Muscle layer of colon (tissue), 2 donors: ENCODE measurements at regions not wholly inside any gene's neighbourhood (a gene's known extent, or its start where the extent isn't known, plus 50 kb on each side); places are given as distances from the start of the nearest gene placed in this dataset.

Source experiments
- H3K27ac ChIP-seq: one replicate; pipeline ENCODE4 v1.7.0; 2013; ENCODE audit warnings: low read depth, mild to moderate bottlenecking, low read length, moderate library complexity
- H3K27me3 ChIP-seq, 2 donors: one replicate each; pipeline ENCODE4 v1.7.0; 2013; ENCODE audit warnings: low read length in 2 of 2, mild to moderate bottlenecking in 2 of 2; ENCODE audit not compliant: insufficient read depth in 2 of 2, control insufficient read depth in 1 of 2
- H3K36me3 ChIP-seq: one replicate; pipeline ENCODE4 v1.7.0; 2013; ENCODE audit warnings: mild to moderate bottlenecking, low read length; ENCODE audit not compliant: insufficient read depth
- H3K4me1 ChIP-seq: one replicate; pipeline ENCODE4 v1.7.0; 2013; ENCODE audit warnings: mild to moderate bottlenecking, low read length; ENCODE audit not compliant: insufficient read depth
- H3K4me3 ChIP-seq, 2 donors: one replicate each; pipeline ENCODE4 v1.7.0; 2013; ENCODE audit warnings: low read length in 2 of 2, low read depth in 1 of 2, mild to moderate bottlenecking in 1 of 2, moderate library complexity in 1 of 2
- H3K9ac ChIP-seq: one replicate; pipeline ENCODE4 v1.7.0; 2013; ENCODE audit warnings: low read length
- H3K9me3 ChIP-seq: one replicate; pipeline ENCODE4 v1.7.0; 2013; ENCODE audit warnings: mild to moderate bottlenecking, low read length
- donor health status: abdominal sarcoma.
- donor health status: Adenocarcinoma of cecum.

GRCh38 chr16:86320237-86320595 lies 190.1 kb upstream of the FOXF1 start:
- Histone ChIP-seq H3K27me3 (no peaks in the 10 kb centered on the region), H3K9me3 (no peaks in the 10 kb centered on the region), H3K36me3 (no peaks in the 10 kb centered on the region), H3K4me1 (no peaks in the 10 kb centered on the region), H3K4me3 (no peak overlapping the region), H3K9ac (no peak overlapping the region), H3K27ac (no peak overlapping the region)

GRCh38 chr16:86321491-86321890 lies 188.8 kb upstream of the FOXF1 start:
- Histone ChIP-seq H3K27ac (no peak overlapping the region), H3K4me3 (no peak overlapping the region), H3K27me3 (no peaks in the 10 kb centered on the region), H3K4me1 (no peaks in the 10 kb centered on the region), H3K9ac (no peak overlapping the region), H3K9me3 (no peaks in the 10 kb centered on the region), H3K36me3 (no peaks in the 10 kb centered on the region)

GRCh38 chr16:86322283-86322682 lies 188.0 kb upstream of the FOXF1 start:
- Histone ChIP-seq H3K4me3 (no peak overlapping the region), H3K27ac (no peak overlapping the region), H3K36me3 (no peaks in the 10 kb centered on the region), H3K9ac (no peak overlapping the region), H3K27me3 (no peaks in the 10 kb centered on the region), H3K9me3 (no peaks in the 10 kb centered on the region), H3K4me1 (no peaks in the 10 kb centered on the region)

GRCh38 chr16:86322806-86323205 lies 187.5 kb upstream of the FOXF1 start:
- H3K27ac ChIP-seq = no peak overlapping the region
- no peaks in the 10 kb centered on the region for H3K9me3 ChIP-seq
- no peaks in the 10 kb centered on the region for H3K27me3 ChIP-seq
- no peaks in the 10 kb centered on the region for H3K4me1 ChIP-seq
- H3K36me3 ChIP-seq = no peaks in the 10 kb centered on the region
- no peak overlapping the region for H3K9ac ChIP-seq
- H3K4me3 ChIP-seq = no peak overlapping the region

- no peak overlapping the region for H3K27ac ChIP-seq
- H3K9ac ChIP-seq = no peak overlapping the region
- no peaks in the 10 kb centered on the region for H3K27me3 ChIP-seq
- no peaks in the 10 kb centered on the region for H3K4me1 ChIP-seq
- H3K9me3 ChIP-seq = no peaks in the 10 kb centered on the region
- no peak overlapping the region for H3K4me3 ChIP-seq
- no peaks in the 10 kb centered on the region for H3K36me3 ChIP-seq
Measured at GRCh38 chr16:86324320-86324719, 186.0 kb upstream of the FOXF1 start.

- H3K27me3 ChIP-seq = no peaks in the 10 kb centered on the region
- H3K36me3 ChIP-seq = no peaks in the 10 kb centered on the region
- no peak overlapping the region for H3K4me3 ChIP-seq
- no peak overlapping the region for H3K9ac ChIP-seq
- no peak overlapping the region for H3K27ac ChIP-seq
- no peaks in the 10 kb centered on the region for H3K4me1 ChIP-seq
- no peaks in the 10 kb centered on the region for H3K9me3 ChIP-seq
Measured at GRCh38 chr16:86325360-86325759, 185.0 kb upstream of the FOXF1 start.

GRCh38 chr16:86325895-86326294 lies 184.4 kb upstream of the FOXF1 start:
- H3K36me3 ChIP-seq = no peaks in the 10 kb centered on the region
- no peaks in the 10 kb centered on the region for H3K9me3 ChIP-seq
- H3K9ac ChIP-seq = no peak overlapping the region
- no peaks in the 10 kb centered on the region for H3K27me3 ChIP-seq
- H3K4me3 ChIP-seq = no peak overlapping the region
- no peak overlapping the region for H3K27ac ChIP-seq
- H3K4me1 ChIP-seq = no peaks in the 10 kb centered on the region

- Histone ChIP-seq H3K27me3 (no peaks in the 10 kb centered on the region), H3K9me3 (no peaks in the 10 kb centered on the region), H3K27ac (no peak overlapping the region), H3K36me3 (no peaks in the 10 kb centered on the region), H3K9ac (no peak overlapping the region), H3K4me3 (no peak overlapping the region), H3K4me1 (no peaks in the 10 kb centered on the region)
Measured at GRCh38 chr16:86327321-86327720, 183.0 kb upstream of the FOXF1 start.

GRCh38 chr16:86330906-86331305 lies 179.4 kb upstream of the FOXF1 start:
- H3K27ac ChIP-seq = no peak overlapping the region
- no peaks in the 10 kb centered on the region for H3K9me3 ChIP-seq
- no peak overlapping the region for H3K4me3 ChIP-seq
- H3K4me1 ChIP-seq = no peaks in the 10 kb centered on the region
- H3K9ac ChIP-seq = no peak overlapping the region
- H3K36me3 ChIP-seq = no peaks in the 10 kb centered on the region
- H3K27me3 ChIP-seq = no peaks in the 10 kb centered on the region

GRCh38 chr16:86334079-86334635 lies 176.2 kb upstream of the FOXF1 start:
- Histone ChIP-seq H3K4me3 (no peak overlapping the region), H3K9me3 (no peaks in the 10 kb centered on the region), H3K27ac (no peak overlapping the region), H3K4me1 (no peaks in the 10 kb centered on the region), H3K36me3 (no peaks in the 10 kb centered on the region), H3K9ac (no peak overlapping the region), H3K27me3 (no peaks in the 10 kb centered on the region)

GRCh38 chr16:86335266-86336172 lies 174.8 kb upstream of the FOXF1 start:
- no peaks in the 10 kb centered on the region for H3K27me3 ChIP-seq

GRCh38 chr16:86337138-86337537 lies 173.2 kb upstream of the FOXF1 start:
- peaks cover 13% of the 10 kb centered on the region for H3K4me1 ChIP-seq
- H3K9ac ChIP-seq = no peak overlapping the region
- H3K27ac ChIP-seq = no peak overlapping the region
- H3K9me3 ChIP-seq = no peaks in the 10 kb centered on the region
- no peaks in the 10 kb centered on the region for H3K36me3 ChIP-seq
- no peaks in the 10 kb centered on the region for H3K27me3 ChIP-seq
- no peak overlapping the region for H3K4me3 ChIP-seq

More at GRCh38 chr16:86335266-86336172, 174.8 kb upstream of the FOXF1 start:
- Histone ChIP-seq H3K36me3 (no peaks in the 10 kb centered on the region), H3K4me3 (no peak overlapping the region), H3K4me1 (peaks cover 4% of the 10 kb centered on the region), H3K9ac (no peak overlapping the region), H3K9me3 (no peaks in the 10 kb centered on the region), H3K27ac (no peak overlapping the region)
